Stimulated activated naive CD8-positive, alpha-beta T cell treated with anti-CD3 and anti-CD28 coated beads, Interleukin-15, Interleukin-2, amounts not matched to agents 100 ng/mL and 50 ng/mL, for 24 hours (primary cell): ENCODE measurements at regions not wholly inside any gene's neighbourhood (a gene's known extent, or its start where the extent isn't known, plus 50 kb on each side); places are given as distances from the start of the nearest gene placed in this dataset.
"Not testable (repeated sequence)": the region's sequence is repeated elsewhere in the genome, so short reads cannot be mapped to it uniquely, and the experiment has no call there.

Experiments
- H3K27ac Mint-ChIP-seq: one replicate; pipeline ENCODE4 v1.8.0; 2021; ENCODE audit warnings: mild to moderate bottlenecking, mixed read lengths
- H3K27me3 Mint-ChIP-seq: one replicate; pipeline ENCODE4 v1.8.0; 2021; ENCODE audit warnings: mixed read lengths
- H3K36me3 Mint-ChIP-seq: one replicate; pipeline ENCODE4 v1.8.0; 2021; ENCODE audit warnings: low read depth, mixed read lengths
- H3K4me1 Mint-ChIP-seq: one replicate; pipeline ENCODE4 v1.8.0; 2021; ENCODE audit warnings: low read depth, mixed read lengths
- H3K4me3 Mint-ChIP-seq: one replicate; pipeline ENCODE4 v1.8.0; 2021; ENCODE audit warnings: mild to moderate bottlenecking, mixed read lengths
- H3K9me3 Mint-ChIP-seq: one replicate; pipeline ENCODE4 v1.8.0; 2021; ENCODE audit warnings: mixed read lengths

GRCh38 chr15:24772686-24773373 is 97.3 kb downstream of the NPAP1 start:
- Mint-ChIP-seq H3K4me3 (peak overlapping the region; percentile 77), H3K27ac (peak overlapping the region; percentile 67), H3K36me3 (peaks cover 13% of the 10 kb centered on the region), H3K9me3 (peaks cover 25% of the 10 kb centered on the region), H3K4me1 (peaks cover 3% of the 10 kb centered on the region), H3K27me3 (peaks cover 8% of the 10 kb centered on the region)

- Mint-ChIP-seq H3K4me1 (peaks cover 3% of the 10 kb centered on the region), H3K9me3 (peaks cover 19% of the 10 kb centered on the region), H3K27ac (no peak overlapping the region), H3K36me3 (peaks cover 7% of the 10 kb centered on the region), H3K4me3 (no peak overlapping the region), H3K27me3 (peaks cover 4% of the 10 kb centered on the region)
These were observed 101.7 kb downstream of the NPAP1 start for GRCh38 chr15:24777307-24777706.

- Mint-ChIP-seq H3K9me3 (peaks cover 26% of the 10 kb centered on the region), H3K4me1 (no peaks in the 10 kb centered on the region), H3K36me3 (no peaks in the 10 kb centered on the region), H3K27me3 (peaks cover 4% of the 10 kb centered on the region), H3K4me3 (no peak overlapping the region), H3K27ac (no peak overlapping the region)
These were observed 108.9 kb downstream of the NPAP1 start for GRCh38 chr15:24784506-24784905.

- no peak overlapping the region for H3K4me3 Mint-ChIP-seq
- H3K27me3 Mint-ChIP-seq, result peaks cover 4% of the 10 kb centered on the region
- H3K36me3 Mint-ChIP-seq, result peaks cover 4% of the 10 kb centered on the region
- H3K27ac Mint-ChIP-seq, result no peak overlapping the region
- peaks cover 36% of the 10 kb centered on the region for H3K9me3 Mint-ChIP-seq
- no peaks in the 10 kb centered on the region for H3K4me1 Mint-ChIP-seq
These were observed 110.8 kb downstream of the NPAP1 start for GRCh38 chr15:24786347-24786746.

GRCh38 chr15:24802624-24803023 is 127.0 kb downstream of the NPAP1 start:
- H3K36me3 Mint-ChIP-seq, H3K27ac Mint-ChIP-seq, H3K27me3 Mint-ChIP-seq, H3K4me1 Mint-ChIP-seq, H3K4me3 Mint-ChIP-seq: not testable (repeated sequence)
- H3K9me3 Mint-ChIP-seq, result peaks cover 20% of the 10 kb centered on the region

- Mint-ChIP-seq H3K36me3 (no peaks in the 10 kb centered on the region), H3K9me3 (peaks cover 24% of the 10 kb centered on the region), H3K27ac (no peak overlapping the region), H3K4me1 (no peaks in the 10 kb centered on the region), H3K27me3 (peaks cover 8% of the 10 kb centered on the region), H3K4me3 (no peak overlapping the region)
These were observed 135.1 kb upstream of the SNRPN start for GRCh38 chr15:24819680-24820079.

- peaks cover 4% of the 10 kb centered on the region for H3K36me3 Mint-ChIP-seq
- H3K4me3 Mint-ChIP-seq, result no peak overlapping the region
- H3K4me1 Mint-ChIP-seq, result no peaks in the 10 kb centered on the region
- peaks cover 28% of the 10 kb centered on the region for H3K9me3 Mint-ChIP-seq
- H3K27me3 Mint-ChIP-seq, result peaks cover 8% of the 10 kb centered on the region
- no peak overlapping the region for H3K27ac Mint-ChIP-seq
These were observed 131.3 kb upstream of the SNRPN start for GRCh38 chr15:24823473-24823872.

GRCh38 chr15:24832282-24832681 is 122.5 kb upstream of the SNRPN start:
- Mint-ChIP-seq H3K27ac (no peak overlapping the region), H3K9me3 (peaks cover 21% of the 10 kb centered on the region), H3K4me3 (no peak overlapping the region), H3K27me3 (no peaks in the 10 kb centered on the region), H3K4me1 (no peaks in the 10 kb centered on the region), H3K36me3 (no peaks in the 10 kb centered on the region)

GRCh38 chr15:24835301-24835700 is 119.5 kb upstream of the SNRPN start:
- H3K4me3 Mint-ChIP-seq, result no peak overlapping the region
- peaks cover 14% of the 10 kb centered on the region for H3K9me3 Mint-ChIP-seq
- no peak overlapping the region for H3K27ac Mint-ChIP-seq

GRCh38 chr15:24848050-24848449 is 106.7 kb upstream of the SNRPN start:
- H3K36me3 Mint-ChIP-seq, result no peaks in the 10 kb centered on the region

More at GRCh38 chr15:24835301-24835700, 119.5 kb upstream of the SNRPN start:
- Mint-ChIP-seq H3K36me3 (no peaks in the 10 kb centered on the region), H3K4me1 (no peaks in the 10 kb centered on the region), H3K27me3 (no peaks in the 10 kb centered on the region)

GRCh38 chr15:24856397-24857390 is 98.1 kb upstream of the SNRPN start:
- no peaks in the 10 kb centered on the region for H3K4me1 Mint-ChIP-seq
- H3K27me3 Mint-ChIP-seq, result no peaks in the 10 kb centered on the region
- H3K36me3 Mint-ChIP-seq, result no peaks in the 10 kb centered on the region
- H3K27ac Mint-ChIP-seq, result no peak overlapping the region
- no peak overlapping the region for H3K4me3 Mint-ChIP-seq
- peaks cover 20% of the 10 kb centered on the region for H3K9me3 Mint-ChIP-seq

More at GRCh38 chr15:24848050-24848449, 106.7 kb upstream of the SNRPN start:
- H3K4me3 Mint-ChIP-seq, result peak overlapping the region; percentile 23
- H3K27me3 Mint-ChIP-seq, result no peaks in the 10 kb centered on the region
- H3K4me1 Mint-ChIP-seq, result no peaks in the 10 kb centered on the region
- no peak overlapping the region for H3K27ac Mint-ChIP-seq
- H3K9me3 Mint-ChIP-seq, result peaks cover 14% of the 10 kb centered on the region

- Mint-ChIP-seq H3K9me3 (peaks cover 27% of the 10 kb centered on the region), H3K36me3 (no peaks in the 10 kb centered on the region), H3K27ac (no peak overlapping the region), H3K27me3 (no peaks in the 10 kb centered on the region), H3K4me3 (no peak overlapping the region), H3K4me1 (no peaks in the 10 kb centered on the region)
These were observed 97.0 kb upstream of the SNRPN start for GRCh38 chr15:24857763-24858162.

- H3K9me3 Mint-ChIP-seq, result peaks cover 29% of the 10 kb centered on the region
- H3K27me3 Mint-ChIP-seq, H3K36me3 Mint-ChIP-seq, H3K27ac Mint-ChIP-seq, H3K4me3 Mint-ChIP-seq, H3K4me1 Mint-ChIP-seq: not testable (repeated sequence)
These were observed 96.6 kb upstream of the SNRPN start for GRCh38 chr15:24858183-24858582.

GRCh38 chr15:24858737-24859601 is 95.8 kb upstream of the SNRPN start:
- Mint-ChIP-seq H3K9me3 (peaks cover 29% of the 10 kb centered on the region), H3K4me1 (no peaks in the 10 kb centered on the region), H3K27me3 (no peaks in the 10 kb centered on the region), H3K4me3 (no peak overlapping the region), H3K36me3 (no peaks in the 10 kb centered on the region), H3K27ac (no peak overlapping the region)
